Kidney (tissue), 13 donors: ENCODE measurements at regions not wholly inside any gene's neighbourhood (a gene's known extent, or its start where the extent isn't known, plus 50 kb on each side); places are given as distances from the start of the nearest gene placed in this dataset.

Experiments
- DNase-seq, 5 donors: peaks; one replicate each; pipeline ENCODE4 v3.0.0-alpha.2; 2013 to 2020
- FAIRE-seq: peaks from 2 replicates; lab custom pipeline; 2012; peaks lifted over from hg19 to GRCh38; lab: Jason Lieb, UNC
- H3K27ac ChIP-seq, 2 donors: one replicate each; pipeline ENCODE4 v1.7.0; 2013; ENCODE audit warnings: low read depth in 2 of 2, low read length in 2 of 2, inconsistent platforms in 1 of 2
- H3K27me3 ChIP-seq: one replicate; pipeline ENCODE4 v1.7.1; 2013; ENCODE audit warnings: low read length, inconsistent platforms; ENCODE audit not compliant: control insufficient read depth, insufficient read depth
- H3K36me3 ChIP-seq, 3 donors: one replicate each; pipeline versions ENCODE4 v1.7.0 to v1.7.1; 2013; ENCODE audit warnings: low read length in 3 of 3, control low read depth in 1 of 3, inconsistent platforms in 1 of 3; ENCODE audit not compliant: insufficient read depth in 3 of 3, control insufficient read depth in 2 of 3
- H3K4me1 ChIP-seq, 3 donors: one replicate each; pipeline versions ENCODE4 v1.7.0 to v1.7.1; 2013; ENCODE audit warnings: low read length in 3 of 3, inconsistent platforms in 1 of 3, low read depth in 1 of 3; ENCODE audit not compliant: control insufficient read depth in 2 of 3, insufficient read depth in 2 of 3
- H3K4me3 ChIP-seq, 3 donors: one replicate each; pipeline versions ENCODE4 v1.7.0 to v1.8.1; 2013; ENCODE audit warnings: low read length in 3 of 3, control low read depth in 1 of 3, inconsistent platforms in 1 of 3
- H3K9ac ChIP-seq, 3 donors: one replicate each; pipeline versions ENCODE4 v1.7.0 to v1.7.1; 2013; ENCODE audit warnings: low read length in 3 of 3, control low read depth in 1 of 3, inconsistent platforms in 1 of 3
- H3K9me3 ChIP-seq, 3 donors: one replicate each; pipeline versions ENCODE4 v1.7.0 to v1.7.1; 2013; ENCODE audit warnings: low read length in 3 of 3, control low read depth in 1 of 3, inconsistent platforms in 1 of 3; ENCODE audit not compliant: control insufficient read depth in 2 of 3, insufficient read depth in 1 of 3
- CTCF ChIP-seq: IDR thresholded peaks from 3 replicates; pipeline ENCODE4 v1.5.1; 2012; ENCODE audit warnings: mild to moderate bottlenecking, moderate library complexity, borderline replicate concordance; ENCODE audit not compliant: insufficient read depth; ENCODE audit errors: extremely low read depth
- intact Hi-C: fragments of 100-400 bp; cut with DNase I; formaldehyde crosslinking; loops from one replicate; pipeline ENCODE4 v1.11.1; 2022
- donor health status: control.
- donor health status: control.
- donor health status: control.
- donor health status: control.
- donor health status: control.
- donor health status: DM: yes; HTN: yes; CAD: no.
- donor health status: Normal renal cell carcinoma (clear cell type).

GRCh38 chr18:46344416-46345180 is 240.4 kb downstream of the HAUS1 start:
- TF ChIP-seq CTCF = no peak
- no peak overlapping the region for H3K4me3 ChIP-seq
- no peaks in the 10 kb centered on the region for H3K36me3 ChIP-seq
- peaks cover 0 to 5% (median 0%) of the 10 kb centered on the region in 3 donors for H3K4me1 ChIP-seq
- no peak for FAIRE-seq
- H3K27ac ChIP-seq = no peak overlapping the region
- no peak for DNase-seq
- H3K9ac ChIP-seq = no peak overlapping the region
- no peaks in the 10 kb centered on the region for H3K9me3 ChIP-seq
- H3K27me3 ChIP-seq = no peaks in the 10 kb centered on the region
- intact Hi-C loops = no loop called here

GRCh38 chr18:46345181-46345465 is 240.9 kb downstream of the HAUS1 start:
- no peak for FAIRE-seq

GRCh38 chr18:46346213-46346612 is 242.0 kb downstream of the HAUS1 start:
- H3K27me3 ChIP-seq = no peaks in the 10 kb centered on the region
- H3K4me1 ChIP-seq = peaks cover 0 to 5% (median 0%) of the 10 kb centered on the region in 3 donors
- H3K9ac ChIP-seq = no peak overlapping the region
- H3K36me3 ChIP-seq = no peaks in the 10 kb centered on the region
- TF ChIP-seq CTCF = no peak
- FAIRE-seq (no peak), DNase-seq (no peak)
- intact Hi-C loops = no loop called here
- no peak overlapping the region for H3K27ac ChIP-seq
- no peaks in the 10 kb centered on the region for H3K9me3 ChIP-seq
- no peak overlapping the region for H3K4me3 ChIP-seq

More at GRCh38 chr18:46345181-46345465, 240.9 kb downstream of the HAUS1 start:
- H3K36me3 ChIP-seq = no peaks in the 10 kb centered on the region
- no peaks in the 10 kb centered on the region for H3K9me3 ChIP-seq
- H3K4me3 ChIP-seq = no peak overlapping the region
- no peaks in the 10 kb centered on the region for H3K27me3 ChIP-seq
- no peak overlapping the region for H3K9ac ChIP-seq
- H3K27ac ChIP-seq = no peak overlapping the region
- TF ChIP-seq CTCF = no peak
- peaks cover 0 to 5% (median 0%) of the 10 kb centered on the region in 3 donors for H3K4me1 ChIP-seq
- intact Hi-C loops = no loop called here
- no peak for DNase-seq
